MM.1S (cell line): ENCODE measurements at regions not wholly inside any gene's neighbourhood (a gene's known extent, or its start where the extent isn't known, plus 50 kb on each side); places are given as distances from the start of the nearest gene placed in this dataset.

Experiments used
- DNase-seq: peaks from one replicate; pipeline ENCODE4 v3.0.0-alpha.2; 2015
- H2AFZ ChIP-seq: fragments of 300-600 bp; sonication (generic); 2 replicates; pipeline ENCODE4 v1.6.0; 2016; ENCODE audit warnings: antibody characterized with exemption, low read length
- H3F3A ChIP-seq: fragments of 300-600 bp; sonication (generic); 2 replicates; pipeline ENCODE4 v1.6.1; 2016; ENCODE audit warnings: mild to moderate bottlenecking, antibody characterized with exemption, low read length, moderate library complexity, mixed read lengths; ENCODE audit not compliant: insufficient read depth
- H3K27ac ChIP-seq: fragments of 300-600 bp; sonication (generic); 2 replicates; pipeline ENCODE4 v1.5.1; 2016; ENCODE audit warnings: mild to moderate bottlenecking, low read length
- H3K27me3 ChIP-seq: fragments of 300-600 bp; sonication (generic); replicated peaks from 2 replicates; pipeline ENCODE4 v1.6.0; 2016; ENCODE audit warnings: low read length; ENCODE audit not compliant: insufficient read depth
- H3K36me3 ChIP-seq: fragments of 300-600 bp; sonication (generic); replicated peaks from 2 replicates; pipeline ENCODE4 v1.6.1; 2016; ENCODE audit warnings: mild to moderate bottlenecking, low read length, mixed read lengths; ENCODE audit not compliant: insufficient read depth
- H3K4me1 ChIP-seq: fragments of 300-600 bp; sonication (generic); 2 replicates; pipeline ENCODE4 v1.6.1; 2016; ENCODE audit warnings: low read length, mixed read lengths
- H3K4me2 ChIP-seq: fragments of 300-600 bp; sonication (generic); 2 replicates; pipeline ENCODE4 v1.6.0; 2016; ENCODE audit warnings: low read depth, low read length
- H3K4me3 ChIP-seq: fragments of 300-600 bp; sonication (generic); 2 replicates; pipeline ENCODE4 v1.5.1; 2016; ENCODE audit warnings: low read length, mixed read lengths
- H3K79me2 ChIP-seq: fragments of 300-600 bp; sonication (generic); 2 replicates; pipeline ENCODE4 v1.6.1; 2016; ENCODE audit warnings: mixed run types, low read length, mixed read lengths
- H3K9ac ChIP-seq: fragments of 300-600 bp; sonication (generic); 2 replicates; pipeline ENCODE4 v1.6.1; 2016; ENCODE audit warnings: low read length, mixed read lengths
- H3K9me2 ChIP-seq: fragments of 300-600 bp; sonication (generic); replicated peaks from 2 replicates; pipeline ENCODE4 v1.6.1; 2016; ENCODE audit warnings: mild to moderate bottlenecking, low read length, mixed read lengths; ENCODE audit not compliant: insufficient read depth
- H3K9me3 ChIP-seq: fragments of 300-600 bp; sonication (generic); replicated peaks from 2 replicates; pipeline ENCODE4 v1.6.1; 2016; ENCODE audit warnings: mild to moderate bottlenecking, low read length, mixed read lengths; ENCODE audit not compliant: insufficient read depth
- H4K20me1 ChIP-seq: fragments of 300-600 bp; sonication (generic); 2 replicates; pipeline ENCODE4 v1.6.1; 2016; ENCODE audit warnings: mild to moderate bottlenecking, low read length, moderate library complexity, mixed read lengths; ENCODE audit not compliant: insufficient read depth
- EZH2 ChIP-seq: fragments of 300-600 bp; sonication (generic); optimal IDR thresholded peaks from 2 replicates; pipeline ENCODE3; 2017; ENCODE audit warnings: low read depth, mild to moderate bottlenecking, antibody characterized with exemption, low read length, mixed read lengths
- EZH2phosphoT487 ChIP-seq: fragments of 300-600 bp; sonication (generic); IDR thresholded peaks from 2 replicates; pipeline ENCODE4 v1.6.1; 2018; ENCODE audit warnings: antibody characterized with exemption, low read length
- TF ChIP-seq, protein P1 (sequence below): fragments of 300-600 bp; sonication (generic); IDR thresholded peaks from 2 replicates; pipeline ENCODE4 v1.5.1; 2016; ENCODE audit warnings: antibody characterized with exemption, low read length, mixed read lengths

DNA sequence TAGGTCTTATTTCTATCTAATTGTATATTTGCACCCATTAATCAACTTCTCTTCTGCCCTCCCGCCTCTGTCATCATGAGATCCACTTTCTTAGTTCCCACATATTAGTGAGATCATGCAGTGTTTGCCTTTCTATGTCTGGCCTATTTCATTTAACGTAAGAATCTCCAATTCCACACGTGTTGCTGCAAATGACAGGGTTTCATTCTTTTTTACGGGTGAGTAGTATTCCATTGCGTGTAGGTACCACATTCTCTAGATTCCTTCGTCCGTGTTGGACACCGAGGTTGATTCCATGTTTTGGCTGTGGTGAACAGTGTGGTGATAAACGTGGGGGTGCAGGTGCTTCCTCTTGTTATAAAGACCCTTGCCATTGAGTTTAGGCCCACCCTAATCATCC lies 64.7 kb upstream of the GSE1 start:
- Histone ChIP-seq H3F3A (no peaks in the 10 kb centered on the region), H4K20me1 (no peaks in the 10 kb centered on the region), H3K4me2 (no peak overlapping the region), H3K27ac (no peak overlapping the region), H3K36me3 (no peaks in the 10 kb centered on the region), H3K79me2 (no peaks in the 10 kb centered on the region), H3K27me3 (no peaks in the 10 kb centered on the region), H3K9me3 (no peaks in the 10 kb centered on the region), H2AFZ (no peak overlapping the region), H3K4me3 (no peak overlapping the region), H3K4me1 (no peaks in the 10 kb centered on the region), H3K9ac (no peak overlapping the region), H3K9me2 (no peaks in the 10 kb centered on the region)
- no peak for DNase-seq
- TF ChIP-seq EZH2phosphoT487, result no peak
- TF ChIP-seq, protein P1, sequence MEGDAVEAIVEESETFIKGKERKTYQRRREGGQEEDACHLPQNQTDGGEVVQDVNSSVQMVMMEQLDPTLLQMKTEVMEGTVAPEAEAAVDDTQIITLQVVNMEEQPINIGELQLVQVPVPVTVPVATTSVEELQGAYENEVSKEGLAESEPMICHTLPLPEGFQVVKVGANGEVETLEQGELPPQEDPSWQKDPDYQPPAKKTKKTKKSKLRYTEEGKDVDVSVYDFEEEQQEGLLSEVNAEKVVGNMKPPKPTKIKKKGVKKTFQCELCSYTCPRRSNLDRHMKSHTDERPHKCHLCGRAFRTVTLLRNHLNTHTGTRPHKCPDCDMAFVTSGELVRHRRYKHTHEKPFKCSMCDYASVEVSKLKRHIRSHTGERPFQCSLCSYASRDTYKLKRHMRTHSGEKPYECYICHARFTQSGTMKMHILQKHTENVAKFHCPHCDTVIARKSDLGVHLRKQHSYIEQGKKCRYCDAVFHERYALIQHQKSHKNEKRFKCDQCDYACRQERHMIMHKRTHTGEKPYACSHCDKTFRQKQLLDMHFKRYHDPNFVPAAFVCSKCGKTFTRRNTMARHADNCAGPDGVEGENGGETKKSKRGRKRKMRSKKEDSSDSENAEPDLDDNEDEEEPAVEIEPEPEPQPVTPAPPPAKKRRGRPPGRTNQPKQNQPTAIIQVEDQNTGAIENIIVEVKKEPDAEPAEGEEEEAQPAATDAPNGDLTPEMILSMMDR, result no peak
- no peak for TF ChIP-seq EZH2

DNA sequence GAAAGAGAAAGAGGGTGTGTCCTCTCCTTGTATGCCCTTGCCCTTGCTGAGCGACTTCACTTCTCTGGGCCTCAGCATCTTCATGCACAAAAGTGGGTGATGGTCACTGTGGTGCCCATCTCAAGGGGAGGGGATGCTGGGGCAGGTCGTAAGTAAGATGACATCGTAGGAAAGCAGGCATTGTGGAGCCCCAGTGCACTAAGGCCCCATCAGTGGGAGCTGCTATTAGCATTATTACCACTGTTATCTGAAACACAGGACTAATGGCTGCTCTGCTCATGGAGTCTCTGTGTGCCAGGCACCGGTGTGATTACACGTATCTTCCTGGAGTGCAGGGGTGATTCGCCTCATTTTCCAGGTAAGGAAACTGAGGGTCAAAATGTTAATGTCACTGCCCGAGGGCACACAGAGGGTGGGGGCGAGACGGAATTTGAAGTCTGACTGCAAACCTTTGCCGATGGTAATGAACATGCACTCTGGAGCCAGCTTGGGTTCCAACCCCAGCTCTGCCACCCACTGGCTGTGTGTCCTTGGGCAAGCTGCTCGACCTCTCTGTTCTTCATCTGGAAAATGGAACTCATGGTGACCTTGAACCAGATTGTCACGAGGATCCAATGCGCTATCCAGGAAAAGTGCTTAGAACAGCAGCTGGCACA lies 63.2 kb upstream of the GSE1 start:
- H3K79me2 ChIP-seq, result no peaks in the 10 kb centered on the region

DNA sequence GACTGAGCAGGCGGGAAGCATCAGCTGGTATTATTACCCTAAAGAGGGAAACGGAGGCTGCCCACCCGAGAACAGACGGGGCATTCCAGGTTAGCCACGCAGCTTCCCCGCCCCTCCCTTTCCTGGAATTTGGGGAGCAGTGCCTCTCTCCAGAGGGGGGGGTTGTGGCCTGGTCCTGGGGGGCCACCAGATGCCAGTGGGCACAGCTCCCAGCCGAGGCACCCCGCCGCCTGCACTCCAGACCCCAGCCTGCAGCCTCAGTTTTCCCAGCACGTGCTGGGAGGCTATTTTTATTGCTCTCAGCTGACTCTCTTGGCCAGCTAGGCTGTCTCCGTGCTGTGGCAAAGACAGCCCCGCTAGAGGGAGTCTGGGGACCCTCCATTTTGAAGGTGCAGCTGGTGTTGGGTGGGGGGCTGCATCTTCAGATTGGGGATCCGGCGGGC lies 62.7 kb upstream of the GSE1 start:
- H3K27ac ChIP-seq, result no peak overlapping the region

More for the DNA sequence above, 63.2 kb upstream of the GSE1 start:
- no peak for DNase-seq
- H3K36me3 ChIP-seq, result no peaks in the 10 kb centered on the region
- no peak overlapping the region for H3K4me3 ChIP-seq
- H2AFZ ChIP-seq, result no peak overlapping the region
- no peak overlapping the region for H3K27ac ChIP-seq
- H3K27me3 ChIP-seq, result no peaks in the 10 kb centered on the region
- H3K9me2 ChIP-seq, result no peaks in the 10 kb centered on the region
- peaks cover 10% of the 10 kb centered on the region for H3F3A ChIP-seq
- no peaks in the 10 kb centered on the region for H3K4me1 ChIP-seq
- no peak for TF ChIP-seq EZH2phosphoT487
- TF ChIP-seq EZH2, result no peak
- TF ChIP-seq, protein P1, result no peak
- no peak overlapping the region for H3K9ac ChIP-seq
- H4K20me1 ChIP-seq, result no peaks in the 10 kb centered on the region
- no peaks in the 10 kb centered on the region for H3K9me3 ChIP-seq
- H3K4me2 ChIP-seq, result no peak overlapping the region

More for the DNA sequence above, 62.7 kb upstream of the GSE1 start:
- TF ChIP-seq EZH2, result no peak
- TF ChIP-seq, protein P1, result no peak
- TF ChIP-seq EZH2phosphoT487, result no peak
- H2AFZ ChIP-seq, result no peak overlapping the region
- H3K9me3 ChIP-seq, result no peaks in the 10 kb centered on the region
- no peak overlapping the region for H3K4me3 ChIP-seq
- H3K36me3 ChIP-seq, result no peaks in the 10 kb centered on the region
- H3K9me2 ChIP-seq, result no peaks in the 10 kb centered on the region
- H3K27me3 ChIP-seq, result no peaks in the 10 kb centered on the region
- no peaks in the 10 kb centered on the region for H3K79me2 ChIP-seq
- no peaks in the 10 kb centered on the region for H3K4me1 ChIP-seq
- no peaks in the 10 kb centered on the region for H4K20me1 ChIP-seq
- no peak overlapping the region for H3K4me2 ChIP-seq
- peaks cover 10% of the 10 kb centered on the region for H3F3A ChIP-seq
- no peak overlapping the region for H3K9ac ChIP-seq
- DNase-seq, result no peak
